H9 (cell line): ENCODE measurements at regions not wholly inside any gene's neighbourhood (a gene's known extent, or its start where the extent isn't known, plus 50 kb on each side); places are given as distances from the start of the nearest gene placed in this dataset.

Source experiments
- DNase-seq: peaks from one replicate; pipeline ENCODE4 v3.0.0-alpha.2; 2017
- H2AFZ ChIP-seq: one replicate; pipeline ENCODE4 v1.6.1; 2013; ENCODE audit warnings: mild to moderate bottlenecking, low read length, control low read depth, moderate library complexity
- H2AK5ac ChIP-seq: 2 replicates; pipeline ENCODE4 v1.6.1; 2013; ENCODE audit warnings: low read length, control low read depth, mixed read lengths; ENCODE audit not compliant: insufficient read length
- H2BK120ac ChIP-seq: one replicate; pipeline ENCODE4 v1.6.1; 2013; ENCODE audit warnings: low read depth, mild to moderate bottlenecking, low read length, control low read depth, inconsistent platforms; ENCODE audit not compliant: poor library complexity, severe bottlenecking
- H2BK12ac ChIP-seq: 2 replicates; pipeline ENCODE4 v1.6.1; 2013; ENCODE audit warnings: low read length, control low read depth, mixed read lengths, low read depth; ENCODE audit not compliant: insufficient read length
- H2BK15ac ChIP-seq: 2 replicates; pipeline ENCODE4 v1.6.1; 2013; ENCODE audit warnings: low read depth, low read length, control low read depth
- H2BK20ac ChIP-seq: one replicate; pipeline ENCODE4 v1.6.1; 2013; ENCODE audit warnings: low read depth, mild to moderate bottlenecking, low read length, control low read depth, inconsistent platforms; ENCODE audit not compliant: poor library complexity, severe bottlenecking
- H2BK5ac ChIP-seq: 2 replicates; pipeline ENCODE4 v1.6.1; 2013; ENCODE audit warnings: low read length, control low read depth, mixed read lengths; ENCODE audit not compliant: insufficient read length
- H3K14ac ChIP-seq: 2 replicates; pipeline ENCODE4 v1.6.1; 2013; ENCODE audit warnings: low read length, control low read depth; ENCODE audit not compliant: insufficient read depth
- H3K18ac ChIP-seq: 2 replicates; pipeline ENCODE4 v1.6.1; 2013; ENCODE audit warnings: low read depth, mild to moderate bottlenecking, mixed read lengths, low read length, control low read depth; ENCODE audit not compliant: insufficient read length
- H3K23ac ChIP-seq: 2 replicates; pipeline ENCODE4 v1.6.1; 2013; ENCODE audit warnings: low read length, control low read depth, mixed read lengths, low read depth; ENCODE audit not compliant: insufficient read length
- H3K23me2 ChIP-seq: 2 replicates; pipeline ENCODE4 v1.6.1; 2013; ENCODE audit warnings: low read depth, mild to moderate bottlenecking, mixed read lengths, low read length, control low read depth; ENCODE audit not compliant: insufficient read length, poor library complexity, severe bottlenecking
- H3K27ac ChIP-seq: 2 replicates; pipeline ENCODE4 v1.5.1; 2013; ENCODE audit warnings: low read length, control low read depth, mixed read lengths, low read depth; ENCODE audit not compliant: insufficient read length
- H3K27me3 ChIP-seq: 2 replicates; pipeline ENCODE4 v1.6.1; 2013; ENCODE audit warnings: low read length, control low read depth, inconsistent platforms; ENCODE audit not compliant: insufficient read depth
- H3K4ac ChIP-seq: 2 replicates; pipeline ENCODE4 v1.6.1; 2013; ENCODE audit warnings: low read depth, mild to moderate bottlenecking, control low read depth, inconsistent platforms, low read length, moderate library complexity
- H3K4me1 ChIP-seq: 2 replicates; pipeline ENCODE4 v1.6.1; 2013; ENCODE audit warnings: low read length, control low read depth, inconsistent platforms; ENCODE audit not compliant: insufficient read depth
- H3K4me2 ChIP-seq: 2 replicates; pipeline ENCODE4 v1.6.1; 2013; ENCODE audit warnings: low read length, control low read depth, mixed read lengths; ENCODE audit not compliant: insufficient read length, insufficient read depth
- H3K56ac ChIP-seq: 2 replicates; pipeline ENCODE4 v1.6.1; 2013; ENCODE audit warnings: low read depth, mild to moderate bottlenecking, mixed read lengths, low read length, control low read depth; ENCODE audit not compliant: insufficient read length
- H3K79me1 ChIP-seq: 2 replicates; pipeline ENCODE4 v1.6.1; 2013; ENCODE audit warnings: low read depth, mild to moderate bottlenecking, moderate library complexity, low read length, control low read depth, inconsistent platforms; ENCODE audit not compliant: insufficient read depth, poor library complexity, severe bottlenecking
- H3K79me2 ChIP-seq: 2 replicates; pipeline ENCODE4 v1.6.1; 2013; ENCODE audit warnings: low read length, control low read depth, inconsistent platforms; ENCODE audit not compliant: insufficient read depth
- H3K9ac ChIP-seq: 2 replicates; pipeline ENCODE4 v1.6.1; 2013; ENCODE audit warnings: low read length, control low read depth, mixed read lengths; ENCODE audit not compliant: insufficient read length; ENCODE audit errors: extremely low read depth
- H3K9me3 ChIP-seq: one replicate; pipeline ENCODE4 v1.6.1; 2013; ENCODE audit warnings: low read depth, low read length, inconsistent platforms; ENCODE audit not compliant: control insufficient read depth
- H3T11ph ChIP-seq: one replicate; pipeline ENCODE4 v1.6.1; 2013; ENCODE audit warnings: mild to moderate bottlenecking, low read length, control low read depth, inconsistent platforms
- H4K20me1 ChIP-seq: one replicate; pipeline ENCODE4 v1.6.1; 2013; ENCODE audit not compliant: control insufficient read depth, insufficient read length, insufficient read depth
- H4K5ac ChIP-seq: 2 replicates; pipeline ENCODE4 v1.6.1; 2013; ENCODE audit warnings: low read depth, mild to moderate bottlenecking, mixed read lengths, low read length, control low read depth; ENCODE audit not compliant: insufficient read length
- H4K8ac ChIP-seq: replicated peaks from 2 replicates; pipeline ENCODE4 v1.6.1; 2013; ENCODE audit warnings: low read length, control low read depth, mixed read lengths, low read depth; ENCODE audit not compliant: insufficient read length
- H4K91ac ChIP-seq: 2 replicates; pipeline ENCODE4 v1.6.1; 2013; ENCODE audit warnings: low read depth, mild to moderate bottlenecking, moderate library complexity, mixed read lengths, low read length, control low read depth; ENCODE audit not compliant: insufficient read length
- H3K27ac Mint-ChIP-seq, 3 experiments: 2 replicates in 2 of 3; 3 replicates in 1 of 3; pipeline ENCODE4 v1.8.0; 2020 to 2021; ENCODE audit warnings: mixed read lengths in 3 of 3, mild to moderate bottlenecking in 1 of 3, moderate library complexity in 1 of 3
- H3K27me3 Mint-ChIP-seq: 2 replicates; pipeline ENCODE4 v1.8.0; 2021; ENCODE audit warnings: low read depth, mild to moderate bottlenecking, moderate library complexity, mixed read lengths
- H3K36me3 Mint-ChIP-seq, 3 experiments: 2 replicates in 2 of 3; 3 replicates in 1 of 3; pipeline ENCODE4 v1.8.0; 2020 to 2021; ENCODE audit warnings: low read depth in 3 of 3, mixed read lengths in 3 of 3; ENCODE audit not compliant: insufficient read depth in 1 of 3
- H3K4me1 Mint-ChIP-seq, 2 experiments: 2 replicates each; pipeline ENCODE4 v1.8.0; 2020; ENCODE audit warnings: mixed read lengths in 2 of 2
- H3K4me3 Mint-ChIP-seq, 2 experiments: 2 replicates in 1 of 2; 3 replicates in 1 of 2; pipeline ENCODE4 v1.8.0; 2020 to 2021; ENCODE audit warnings: mild to moderate bottlenecking in 2 of 2, mixed read lengths in 2 of 2, moderate library complexity in 1 of 2
- H3K9me3 Mint-ChIP-seq, 2 experiments: 2 replicates in 1 of 2; 3 replicates in 1 of 2; pipeline ENCODE4 v1.8.0; 2020; ENCODE audit warnings: mild to moderate bottlenecking in 2 of 2, mixed read lengths in 2 of 2, moderate library complexity in 1 of 2
- WGBS: extraction: QIAGEN DNeasy Blood & Tissue Kit; methylation state at CpG from one replicate; pipeline ENCODE4 v1.1.7; 2013; ENCODE audit warnings: missing lambda C conversion rate, low lambda C conversion rate, mixed read lengths; ENCODE audit not compliant: insufficient read length; ENCODE audit errors: extremely low coverage; 5-methylcytosine and 5-hydroxymethylcytosine counted together
- TF ChIP-seq, protein P1 (sequence below): fragments of 200-600 bp; sonication (generic); conservative IDR thresholded peaks from 3 replicates; pipeline ENCODE4 v1.8.0; 2021; ENCODE audit warnings: antibody characterized with exemption, mild to moderate bottlenecking

DNA sequence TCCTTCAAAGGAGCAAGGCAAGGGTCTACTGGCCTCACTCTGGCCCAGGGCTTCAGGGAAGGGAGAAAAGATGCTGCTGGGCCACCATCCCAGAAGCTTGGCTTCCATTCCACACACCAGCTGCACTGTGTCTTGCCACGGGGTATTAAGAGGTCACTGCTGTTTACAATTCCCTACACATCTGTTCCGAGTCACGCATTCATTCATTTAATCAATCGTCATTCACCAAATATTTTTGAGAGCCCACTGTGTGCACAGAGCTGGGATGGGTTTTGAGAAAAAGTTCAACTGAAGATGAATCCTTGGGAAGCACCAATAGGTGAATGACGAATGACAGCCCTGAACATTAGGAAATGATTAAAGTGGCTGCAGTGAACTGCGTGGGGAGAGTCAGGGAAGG, 101.7 kb downstream of the NAV1 start:
- Histone ChIP-seq H3K79me2 (no peaks in the 10 kb centered on the region), H2BK12ac (no peak overlapping the region), H3K4ac (no peak overlapping the region), H3K14ac (no peak overlapping the region), H3K18ac (no peak overlapping the region), H4K8ac (no peak overlapping the region), H3K9me3 (no peaks in the 10 kb centered on the region), H2AFZ (no peak overlapping the region), H4K91ac (no peak overlapping the region), H3K4me2 (no peak overlapping the region), H2BK120ac (no peak overlapping the region), H3K23ac (no peak overlapping the region), H3K27ac (no peak overlapping the region), H2BK5ac (no peak overlapping the region), H2BK20ac (no peak overlapping the region), H4K5ac (no peak overlapping the region), H3K56ac (no peak overlapping the region), H2BK15ac (no peak overlapping the region), H4K20me1 (no peaks in the 10 kb centered on the region), H3K4me1 (no peaks in the 10 kb centered on the region), H3T11ph (no peak overlapping the region), H3K9ac (no peak overlapping the region), H3K23me2 (no peaks in the 10 kb centered on the region), H2AK5ac (no peak overlapping the region), H3K27me3 (no peaks in the 10 kb centered on the region), H3K79me1 (no peaks in the 10 kb centered on the region)
- no peaks in the 10 kb centered on the region; a peak in 1 of 7 replicates for H3K36me3 Mint-ChIP-seq
- H3K27ac Mint-ChIP-seq = no peak overlapping the region; a peak in 1 of 7 replicates
- H3K4me1 Mint-ChIP-seq = peaks cover 21 to 25% of the 10 kb centered on the region in 2 experiments
- TF ChIP-seq, protein P1, sequence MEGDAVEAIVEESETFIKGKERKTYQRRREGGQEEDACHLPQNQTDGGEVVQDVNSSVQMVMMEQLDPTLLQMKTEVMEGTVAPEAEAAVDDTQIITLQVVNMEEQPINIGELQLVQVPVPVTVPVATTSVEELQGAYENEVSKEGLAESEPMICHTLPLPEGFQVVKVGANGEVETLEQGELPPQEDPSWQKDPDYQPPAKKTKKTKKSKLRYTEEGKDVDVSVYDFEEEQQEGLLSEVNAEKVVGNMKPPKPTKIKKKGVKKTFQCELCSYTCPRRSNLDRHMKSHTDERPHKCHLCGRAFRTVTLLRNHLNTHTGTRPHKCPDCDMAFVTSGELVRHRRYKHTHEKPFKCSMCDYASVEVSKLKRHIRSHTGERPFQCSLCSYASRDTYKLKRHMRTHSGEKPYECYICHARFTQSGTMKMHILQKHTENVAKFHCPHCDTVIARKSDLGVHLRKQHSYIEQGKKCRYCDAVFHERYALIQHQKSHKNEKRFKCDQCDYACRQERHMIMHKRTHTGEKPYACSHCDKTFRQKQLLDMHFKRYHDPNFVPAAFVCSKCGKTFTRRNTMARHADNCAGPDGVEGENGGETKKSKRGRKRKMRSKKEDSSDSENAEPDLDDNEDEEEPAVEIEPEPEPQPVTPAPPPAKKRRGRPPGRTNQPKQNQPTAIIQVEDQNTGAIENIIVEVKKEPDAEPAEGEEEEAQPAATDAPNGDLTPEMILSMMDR = no peak
- no CpG with 5 or more reads among the region's 6 CpGs for WGBS
- H3K4me3 Mint-ChIP-seq = no peak overlapping the region
- peaks cover 46% of the 10 kb centered on the region for H3K27me3 Mint-ChIP-seq
- no peak for DNase-seq
- H3K9me3 Mint-ChIP-seq = peaks cover 0 to 4% of the 10 kb centered on the region in 2 experiments; a peak in 2 of 5 replicates
